CD4-positive, alpha-beta T cell (primary cell): ENCODE measurements at regions not wholly inside any gene's neighbourhood (a gene's known extent, or its start where the extent isn't known, plus 50 kb on each side); places are given as distances from the start of the nearest gene placed in this dataset.

Experiments used
- ATAC-seq: fragments of 200-7000 bp; cut with Tn5 transposase; one replicate; pipeline ENCODE4 v1.10.0; 2022; ENCODE audit warnings: mild to moderate bottlenecking; ENCODE audit not compliant: poor library complexity
- CTCF ChIA-PET: fragments of 350-600 bp; sonication (Branson Sonifier 250); formaldehyde crosslinking; loops from one replicate; lab custom pipeline; 2021; ENCODE audit warnings: antibody characterized with exemption, inconsistent platforms; lab: Charles Lee
- POLR2A ChIA-PET: fragments of 350-600 bp; sonication (Branson Sonifier 250); formaldehyde crosslinking; loops from one replicate; lab custom pipeline; 2021; ENCODE audit warnings: antibody characterized with exemption, inconsistent platforms; lab: Charles Lee
- DNase-seq, 14 experiments: peaks; one replicate each; pipeline ENCODE4 v3.0.0-alpha.2; 2013 to 2020; ENCODE audit warnings: mixed read lengths in 2 of 14
- H3K27ac ChIP-seq, 2 donors: one replicate each; pipeline versions ENCODE4 v1.5.1 to v1.7.0; 2013; ENCODE audit warnings: low read length in 2 of 2, low read depth in 1 of 2, mild to moderate bottlenecking in 1 of 2
- H3K27me3 ChIP-seq, 2 experiments: 1 replicate in 1 of 2; 2 replicates in 1 of 2; pipeline versions ENCODE4 v1.6.1 to v1.7.0; 2013; ENCODE audit warnings: low read length in 2 of 2, control low read depth in 1 of 2, mild to moderate bottlenecking in 1 of 2, moderate library complexity in 1 of 2; ENCODE audit not compliant: insufficient read depth in 2 of 2, control insufficient read depth in 1 of 2
- H3K36me3 ChIP-seq: one replicate; pipeline ENCODE4 v1.6.1; 2013; ENCODE audit warnings: low read length, control low read depth; ENCODE audit not compliant: insufficient read depth
- H3K4me1 ChIP-seq: one replicate; pipeline ENCODE4 v1.6.1; 2013; ENCODE audit warnings: low read length, control low read depth; ENCODE audit not compliant: insufficient read depth
- H3K4me3 ChIP-seq: one replicate; pipeline ENCODE4 v1.5.1; 2013; ENCODE audit warnings: mild to moderate bottlenecking, low read length, moderate library complexity
- H3K9me3 ChIP-seq, 2 experiments: 1 replicate in 1 of 2; 2 replicates in 1 of 2; pipeline versions ENCODE4 v1.6.1 to v1.7.0; 2013; ENCODE audit warnings: low read length in 2 of 2, mild to moderate bottlenecking in 2 of 2, control low read depth in 1 of 2, moderate library complexity in 1 of 2; ENCODE audit not compliant: control insufficient read depth in 1 of 2, insufficient read depth in 1 of 2
- H3K27ac Mint-ChIP-seq: one replicate; pipeline ENCODE4 v1.8.0; 2020; ENCODE audit warnings: mixed read lengths
- H3K27me3 Mint-ChIP-seq: one replicate; pipeline ENCODE4 v1.8.0; 2021; ENCODE audit warnings: mixed read lengths
- H3K36me3 Mint-ChIP-seq: one replicate; pipeline ENCODE4 v1.8.0; 2021; ENCODE audit warnings: low read depth, mixed read lengths
- H3K4me1 Mint-ChIP-seq: one replicate; pipeline ENCODE4 v1.8.0; 2021; ENCODE audit warnings: low read depth, mixed read lengths
- H3K4me3 Mint-ChIP-seq: one replicate; pipeline ENCODE4 v1.8.0; 2020; ENCODE audit warnings: mild to moderate bottlenecking, mixed read lengths
- H3K9me3 Mint-ChIP-seq: one replicate; pipeline ENCODE4 v1.8.0; 2020; ENCODE audit warnings: mixed read lengths
- CTCF ChIP-seq: fragments of 200-600 bp; IDR thresholded peaks from one replicate; pipeline ENCODE4 v1.8.0; 2022; ENCODE audit warnings: antibody characterized with exemption, mild to moderate bottlenecking
- intact Hi-C, 2 experiments: fragments of 100-400 bp; cut with DNase I in 1 of 2; cut with micrococcal nuclease in 1 of 2; formaldehyde crosslinking; loops; one replicate each; pipeline versions ENCODE4 v1.15.1 to v1.9.0; 2023 to 2025; cut with DNase I, micrococcal nuclease

- Mint-ChIP-seq H3K27me3 (no peaks in the 10 kb centered on the region), H3K9me3 (no peaks in the 10 kb centered on the region), H3K36me3 (no peaks in the 10 kb centered on the region), H3K4me3 (no peak overlapping the region), H3K4me1 (no peaks in the 10 kb centered on the region), H3K27ac (no peak overlapping the region)
- TF ChIP-seq CTCF, result no peak
- intact Hi-C loops, result no loop called here
- no peak overlapping the region for H3K27ac ChIP-seq
- no peak overlapping the region for H3K4me3 ChIP-seq
- no peaks in the 10 kb centered on the region for H3K27me3 ChIP-seq
- ATAC-seq, result no peak
- ChIA-PET CTCF (no interaction called here), POLR2A (no interaction called here)
- H3K4me1 ChIP-seq, result no peaks in the 10 kb centered on the region
- no peaks in the 10 kb centered on the region for H3K9me3 ChIP-seq
- H3K36me3 ChIP-seq, result no peaks in the 10 kb centered on the region
- peak in 1 of 14 experiments; percentile 22 for DNase-seq
These were observed 218.8 kb downstream of the CYP26B1 start for GRCh38 chr2:71928734-71929481.

GRCh38 chr2:71927757-71928715 lies 219.6 kb downstream of the CYP26B1 start:
- Mint-ChIP-seq H3K4me1 (no peaks in the 10 kb centered on the region), H3K36me3 (no peaks in the 10 kb centered on the region), H3K4me3 (no peak overlapping the region), H3K27me3 (no peaks in the 10 kb centered on the region), H3K27ac (no peak overlapping the region), H3K9me3 (no peaks in the 10 kb centered on the region)
- intact Hi-C loops, result no loop called here
- no peak for TF ChIP-seq CTCF
- H3K36me3 ChIP-seq, result no peaks in the 10 kb centered on the region
- CTCF ChIA-PET, result no interaction called here
- DNase-seq (peak in 1 of 14 experiments; percentile 1), ATAC-seq (no peak)
- POLR2A ChIA-PET, result no interaction called here
- H3K27me3 ChIP-seq, result no peaks in the 10 kb centered on the region
- H3K9me3 ChIP-seq, result no peaks in the 10 kb centered on the region
- no peak overlapping the region for H3K4me3 ChIP-seq
- H3K27ac ChIP-seq, result no peak overlapping the region
- H3K4me1 ChIP-seq, result no peaks in the 10 kb centered on the region

- ChIA-PET CTCF (no interaction called here), POLR2A (no interaction called here)
- Histone ChIP-seq H3K4me3 (no peak overlapping the region), H3K27ac (no peak overlapping the region), H3K4me1 (no peaks in the 10 kb centered on the region), H3K36me3 (no peaks in the 10 kb centered on the region), H3K27me3 (no peaks in the 10 kb centered on the region), H3K9me3 (no peaks in the 10 kb centered on the region)
- no peaks in the 10 kb centered on the region for H3K4me1 Mint-ChIP-seq
- no peaks in the 10 kb centered on the region for H3K36me3 Mint-ChIP-seq
- TF ChIP-seq CTCF, result no peak
- DNase-seq (peak in 1 of 14 experiments; percentile 21), ATAC-seq (no peak)
- no peaks in the 10 kb centered on the region for H3K27me3 Mint-ChIP-seq
- H3K9me3 Mint-ChIP-seq, result no peaks in the 10 kb centered on the region
- H3K27ac Mint-ChIP-seq, result no peak overlapping the region
- no peak overlapping the region for H3K4me3 Mint-ChIP-seq
- intact Hi-C loops, result no loop called here
These were observed 220.5 kb downstream of the CYP26B1 start for GRCh38 chr2:71926876-71927756.
